Panc1 (cell line): ENCODE measurements at regions not wholly inside any gene's neighbourhood (a gene's known extent, or its start where the extent isn't known, plus 50 kb on each side); places are given as distances from the start of the nearest gene placed in this dataset.

Experiments
- POLR2AphosphoS5 ChIP-seq: IDR thresholded peaks from 2 replicates; pipeline ENCODE4 v1.6.1; 2012; ENCODE audit warnings: mild to moderate bottlenecking, low read depth, low read length, moderate library complexity
- TF ChIP-seq, protein P1 (sequence below): fragments of 450-650 bp; IDR thresholded peaks from 2 replicates; pipeline ENCODE4 v1.5.1; 2017; ENCODE audit warnings: mild to moderate bottlenecking

GRCh38 chr5:29170599-29170998 is 2022.9 kb upstream of the CDH6 start:
- no peak for TF ChIP-seq POLR2AphosphoS5
- TF ChIP-seq, protein P1, sequence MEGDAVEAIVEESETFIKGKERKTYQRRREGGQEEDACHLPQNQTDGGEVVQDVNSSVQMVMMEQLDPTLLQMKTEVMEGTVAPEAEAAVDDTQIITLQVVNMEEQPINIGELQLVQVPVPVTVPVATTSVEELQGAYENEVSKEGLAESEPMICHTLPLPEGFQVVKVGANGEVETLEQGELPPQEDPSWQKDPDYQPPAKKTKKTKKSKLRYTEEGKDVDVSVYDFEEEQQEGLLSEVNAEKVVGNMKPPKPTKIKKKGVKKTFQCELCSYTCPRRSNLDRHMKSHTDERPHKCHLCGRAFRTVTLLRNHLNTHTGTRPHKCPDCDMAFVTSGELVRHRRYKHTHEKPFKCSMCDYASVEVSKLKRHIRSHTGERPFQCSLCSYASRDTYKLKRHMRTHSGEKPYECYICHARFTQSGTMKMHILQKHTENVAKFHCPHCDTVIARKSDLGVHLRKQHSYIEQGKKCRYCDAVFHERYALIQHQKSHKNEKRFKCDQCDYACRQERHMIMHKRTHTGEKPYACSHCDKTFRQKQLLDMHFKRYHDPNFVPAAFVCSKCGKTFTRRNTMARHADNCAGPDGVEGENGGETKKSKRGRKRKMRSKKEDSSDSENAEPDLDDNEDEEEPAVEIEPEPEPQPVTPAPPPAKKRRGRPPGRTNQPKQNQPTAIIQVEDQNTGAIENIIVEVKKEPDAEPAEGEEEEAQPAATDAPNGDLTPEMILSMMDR, result no peak
